NB4 (cell line): ENCODE measurements at regions not wholly inside any gene's neighbourhood (a gene's known extent, or its start where the extent isn't known, plus 50 kb on each side); places are given as distances from the start of the nearest gene placed in this dataset.

Source experiments
- POLR2A ChIP-seq: IDR thresholded peaks from 2 replicates; pipeline ENCODE4 v1.6.1; 2011; ENCODE audit warnings: mild to moderate bottlenecking; ENCODE audit not compliant: insufficient read length; ENCODE audit errors: extremely low read depth
- TF ChIP-seq, protein P1 (sequence below): IDR thresholded peaks from one replicate; pipeline ENCODE4 v1.5.1; 2012; ENCODE audit warnings: low read depth, low read length

DNA sequence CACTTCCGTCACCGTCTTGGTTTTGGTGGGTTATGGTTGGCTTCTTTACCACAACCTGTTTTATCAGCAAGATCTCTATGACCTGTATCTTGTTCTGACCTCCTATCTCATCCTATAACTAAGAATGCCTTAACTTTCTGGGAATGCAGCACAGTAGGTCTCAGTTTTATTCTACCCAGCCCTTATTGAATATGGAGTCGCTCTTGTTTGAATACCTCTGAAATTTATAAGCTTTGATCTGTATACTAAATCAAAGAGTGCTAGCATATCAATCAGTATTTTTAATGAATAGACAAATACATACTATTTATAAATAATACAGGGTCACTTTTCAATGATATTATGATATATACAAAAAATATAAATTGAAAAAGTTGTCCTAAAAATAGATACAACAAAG, 690.0 kb downstream of the TRAM1L1 start:
- TF ChIP-seq, protein P1, sequence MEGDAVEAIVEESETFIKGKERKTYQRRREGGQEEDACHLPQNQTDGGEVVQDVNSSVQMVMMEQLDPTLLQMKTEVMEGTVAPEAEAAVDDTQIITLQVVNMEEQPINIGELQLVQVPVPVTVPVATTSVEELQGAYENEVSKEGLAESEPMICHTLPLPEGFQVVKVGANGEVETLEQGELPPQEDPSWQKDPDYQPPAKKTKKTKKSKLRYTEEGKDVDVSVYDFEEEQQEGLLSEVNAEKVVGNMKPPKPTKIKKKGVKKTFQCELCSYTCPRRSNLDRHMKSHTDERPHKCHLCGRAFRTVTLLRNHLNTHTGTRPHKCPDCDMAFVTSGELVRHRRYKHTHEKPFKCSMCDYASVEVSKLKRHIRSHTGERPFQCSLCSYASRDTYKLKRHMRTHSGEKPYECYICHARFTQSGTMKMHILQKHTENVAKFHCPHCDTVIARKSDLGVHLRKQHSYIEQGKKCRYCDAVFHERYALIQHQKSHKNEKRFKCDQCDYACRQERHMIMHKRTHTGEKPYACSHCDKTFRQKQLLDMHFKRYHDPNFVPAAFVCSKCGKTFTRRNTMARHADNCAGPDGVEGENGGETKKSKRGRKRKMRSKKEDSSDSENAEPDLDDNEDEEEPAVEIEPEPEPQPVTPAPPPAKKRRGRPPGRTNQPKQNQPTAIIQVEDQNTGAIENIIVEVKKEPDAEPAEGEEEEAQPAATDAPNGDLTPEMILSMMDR, result no peak
- TF ChIP-seq POLR2A, result no peak
